Thyroid gland (tissue), 4 donors: ENCODE measurements at regions not wholly inside any gene's neighbourhood (a gene's known extent, or its start where the extent isn't known, plus 50 kb on each side); places are given as distances from the start of the nearest gene placed in this dataset.

Experiments
- CTCF ChIP-seq, 6 experiments: fragments of 200-600 bp in 3 of 6; fragments of 450-650 bp in 3 of 6; sonication (generic) in 3 of 6; IDR thresholded peaks; one replicate each; pipeline ENCODE4 v1.5.1; 2016 to 2019; ENCODE audit warnings: antibody characterized with exemption in 6 of 6, mild to moderate bottlenecking in 2 of 6, inconsistent platforms in 1 of 6, moderate library complexity in 1 of 6
- POLR2A ChIP-seq, 2 donors: fragments of 450-650 bp; IDR thresholded peaks; one replicate each; pipeline ENCODE4 v1.6.1; 2017; ENCODE audit warnings: antibody characterized with exemption in 2 of 2, mild to moderate bottlenecking in 2 of 2, moderate library complexity in 1 of 2

DNA sequence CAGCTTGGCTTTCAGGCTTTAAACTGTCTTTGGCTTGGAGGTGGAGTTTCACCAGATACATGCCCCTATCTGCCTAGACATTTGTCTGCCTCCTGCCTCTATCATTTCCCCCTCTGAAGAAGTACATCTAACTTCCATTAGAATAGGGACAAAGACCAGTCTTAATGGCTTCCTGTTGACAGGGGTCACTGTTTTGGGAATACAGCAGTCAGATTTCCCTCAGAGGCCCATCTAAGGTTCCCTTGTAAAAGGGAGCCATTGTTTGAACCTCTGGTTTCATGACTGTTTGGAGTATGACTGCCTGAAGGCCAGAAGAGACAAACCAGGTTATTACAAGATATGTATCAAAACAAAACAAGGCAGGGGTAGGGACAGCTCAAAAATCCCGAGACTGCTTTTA lies 665.7 kb upstream of the GJE1 start:
- TF ChIP-seq CTCF (IDR thresholded peaks at IDR 0.05) (no peak), POLR2A (IDR thresholded peaks at IDR 0.05) (no peak)
